HG03108 (cell line): ENCODE measurements at regions not wholly inside any gene's neighbourhood (a gene's known extent, or its start where the extent isn't known, plus 50 kb on each side); places are given as distances from the start of the nearest gene placed in this dataset.

Experiments
- ATAC-seq: cut with Tn5 transposase; IDR thresholded peaks from one replicate; pipeline ENCODE4 v1.9.1; 2021; ENCODE audit warnings: moderate library complexity; ENCODE audit not compliant: unreplicated experiment

GRCh38 chr5:143476601-143477211, 73.2 kb upstream of the NR3C1 start:
- ATAC-seq: no peak

DNA sequence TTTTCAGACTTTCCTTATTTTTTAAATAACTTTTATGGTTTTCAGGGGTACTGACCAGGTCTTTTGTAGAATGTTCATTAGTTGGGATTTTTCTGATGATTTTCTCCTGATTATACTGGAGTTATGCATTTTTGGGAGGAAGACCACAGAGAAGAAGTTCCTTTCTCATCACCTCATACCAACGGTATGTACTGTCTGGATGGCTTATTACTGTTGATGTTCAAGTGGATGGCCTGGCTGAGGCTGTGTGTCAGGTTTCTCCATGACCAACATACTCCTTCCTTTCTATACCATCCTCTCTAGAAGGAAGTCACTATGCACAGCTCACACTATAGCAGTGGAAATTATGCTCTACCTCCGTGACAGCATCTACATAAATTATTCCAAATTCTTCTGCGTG, 71.1 kb upstream of the NR3C1 start:
- no peak for ATAC-seq

DNA sequence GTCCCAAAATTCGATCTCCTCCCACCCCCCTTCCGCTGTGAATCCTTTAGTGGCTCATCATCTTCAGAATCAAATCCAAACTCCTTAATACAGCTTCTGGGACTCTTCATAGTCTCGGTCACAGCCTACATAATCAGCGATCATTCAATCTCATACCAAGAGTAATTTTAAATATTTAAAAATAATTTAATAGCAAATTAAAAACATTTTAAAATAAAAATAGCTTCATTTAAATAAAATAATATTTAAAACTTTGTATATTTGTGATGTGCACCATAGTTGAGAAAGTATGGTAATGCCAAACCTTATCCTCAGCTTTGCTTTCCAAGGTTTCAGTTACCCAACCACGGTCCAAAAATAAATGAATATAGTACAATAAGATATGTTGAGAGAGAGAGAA, 70.0 kb upstream of the NR3C1 start:
- no peak for ATAC-seq

DNA sequence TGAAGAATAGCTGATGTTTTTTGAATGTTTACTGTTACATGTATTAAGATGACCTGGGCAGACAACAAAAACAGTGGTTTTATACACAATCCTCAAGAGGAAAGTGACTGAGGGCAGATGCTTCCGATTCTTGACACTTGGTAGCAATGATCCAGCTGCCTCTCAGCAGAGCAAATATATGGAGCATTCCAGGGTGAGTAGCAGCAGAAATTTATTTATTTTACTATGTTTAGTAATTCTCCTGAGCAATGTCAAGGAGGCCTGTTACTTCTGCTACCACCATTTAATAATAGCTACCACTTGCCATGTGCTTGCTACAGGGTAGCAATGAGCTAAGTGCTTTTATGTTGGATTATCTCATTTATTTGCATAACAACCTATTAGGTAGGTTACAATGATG, 69.1 kb upstream of the NR3C1 start:
- no peak for ATAC-seq

DNA sequence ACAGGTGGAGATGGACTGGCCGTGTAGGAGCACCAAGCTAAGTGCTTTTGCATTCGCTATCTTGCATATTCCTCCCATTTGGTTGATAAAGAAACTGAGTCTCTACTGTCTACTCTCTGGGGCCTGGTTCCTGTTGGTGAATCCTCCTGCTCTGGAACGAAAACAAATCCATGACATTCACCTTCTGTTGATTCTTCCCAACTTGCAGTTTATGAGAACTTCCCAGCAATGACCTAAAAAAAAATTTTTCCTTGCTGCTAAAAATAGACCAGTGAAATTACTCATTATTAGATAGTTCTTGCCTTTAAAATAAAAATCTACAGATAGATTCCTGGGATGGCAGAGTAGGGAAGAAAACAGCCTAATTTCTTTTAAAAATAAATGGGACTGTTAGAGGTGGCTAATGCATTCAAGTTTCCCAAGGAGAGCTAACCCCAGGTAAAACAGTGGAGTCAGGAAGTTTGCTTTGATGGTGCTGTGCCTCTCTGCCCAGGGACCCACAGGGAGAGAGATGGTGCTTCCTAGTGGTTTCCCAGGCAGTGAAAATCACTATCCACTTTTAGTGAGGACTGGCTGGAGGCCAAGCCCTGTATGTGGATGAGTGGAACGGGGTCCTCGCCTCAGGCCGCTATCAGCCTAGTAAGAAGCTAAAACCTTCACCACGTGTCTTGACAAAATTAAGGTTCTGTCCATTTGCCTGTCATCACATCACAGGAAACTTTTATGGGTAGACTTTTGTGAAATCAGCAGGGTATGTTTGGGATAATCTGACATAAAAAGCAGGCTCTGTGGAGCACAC, 68.4 kb upstream of the NR3C1 start:
- ATAC-seq: no peak

DNA sequence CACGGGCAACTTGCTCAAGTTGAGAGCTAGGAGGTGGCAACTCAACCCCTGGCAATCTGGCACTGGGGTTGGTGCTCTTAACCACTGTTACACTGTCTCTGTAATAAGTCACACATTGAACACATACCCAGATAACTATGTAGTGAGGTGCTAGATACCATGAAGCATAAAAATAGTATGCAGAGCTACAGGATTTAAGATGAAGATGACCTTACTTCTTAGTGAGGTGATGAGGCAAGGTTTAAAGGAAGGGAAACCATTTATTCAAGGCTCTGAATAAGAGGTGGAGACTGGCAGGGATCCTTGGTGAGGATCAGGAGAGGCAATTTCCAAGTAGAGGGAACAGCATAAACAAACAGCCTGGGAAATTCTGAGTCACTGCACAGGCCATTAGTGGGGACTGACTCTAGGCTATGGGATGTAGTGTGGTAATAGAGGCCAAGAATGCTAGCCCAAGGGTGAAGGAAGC, 67.6 kb upstream of the NR3C1 start:
- no peak for ATAC-seq

- no peak for ATAC-seq
Measured at GRCh38 chr5:143470120-143470519, 66.6 kb upstream of the NR3C1 start.

GRCh38 chr5:143469125-143469524, 65.6 kb upstream of the NR3C1 start:
- ATAC-seq: no peak

DNA sequence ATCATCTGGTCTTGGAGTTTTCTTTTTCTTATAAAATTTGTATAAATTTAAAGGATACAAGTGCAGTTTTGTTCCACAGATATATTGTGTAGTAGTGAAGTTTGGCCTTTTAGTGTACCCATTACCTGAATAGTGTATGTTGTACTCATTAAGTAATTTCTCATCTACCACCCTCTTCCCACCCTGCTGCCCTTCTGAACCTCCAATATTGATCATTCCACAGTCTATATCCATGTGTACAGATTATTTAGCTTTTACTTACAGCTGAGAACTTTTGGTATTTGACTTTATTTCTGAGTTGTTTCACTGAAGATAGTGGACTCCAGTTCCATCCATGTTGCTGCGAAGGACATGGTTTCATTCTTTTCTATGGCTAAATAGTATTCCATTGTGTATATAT, 63.1 kb upstream of the NR3C1 start:
- ATAC-seq: no peak

- ATAC-seq: no peak
Measured at GRCh38 chr5:143464723-143465490, 61.4 kb upstream of the NR3C1 start.

GRCh38 chr5:143462431-143462830, 58.9 kb upstream of the NR3C1 start:
- no peak for ATAC-seq

GRCh38 chr5:143459433-143459832, 55.9 kb upstream of the NR3C1 start:
- no peak for ATAC-seq

DNA sequence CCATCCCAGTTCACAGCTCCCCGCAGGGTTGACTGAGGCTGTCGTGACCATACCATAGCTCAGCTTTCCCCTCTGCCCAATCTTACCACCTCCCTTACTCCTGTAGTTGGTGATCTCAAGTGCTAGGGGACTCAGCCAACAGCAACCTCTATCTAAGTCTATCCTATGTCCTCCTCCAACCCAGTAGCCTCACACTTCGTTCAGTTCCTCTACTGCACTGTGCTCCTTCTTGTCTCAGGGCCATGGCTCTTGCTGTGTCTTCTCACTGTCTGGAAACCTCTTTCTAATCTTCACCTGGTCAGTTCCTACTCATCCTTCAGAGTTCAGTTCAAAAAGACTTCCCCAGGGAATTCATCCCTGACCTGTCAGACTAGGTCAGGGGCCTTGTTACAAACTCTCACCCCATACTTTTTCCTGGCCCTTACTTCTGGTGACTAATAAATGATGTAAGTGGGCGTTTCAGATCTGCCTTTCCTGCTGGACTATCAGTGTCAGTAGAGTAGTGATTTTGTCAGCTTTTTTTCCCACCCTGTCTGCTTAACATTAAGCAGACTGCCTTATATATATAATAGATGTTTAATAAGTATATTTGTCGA, 53.6 kb upstream of the NR3C1 start:
- ATAC-seq: no peak

DNA sequence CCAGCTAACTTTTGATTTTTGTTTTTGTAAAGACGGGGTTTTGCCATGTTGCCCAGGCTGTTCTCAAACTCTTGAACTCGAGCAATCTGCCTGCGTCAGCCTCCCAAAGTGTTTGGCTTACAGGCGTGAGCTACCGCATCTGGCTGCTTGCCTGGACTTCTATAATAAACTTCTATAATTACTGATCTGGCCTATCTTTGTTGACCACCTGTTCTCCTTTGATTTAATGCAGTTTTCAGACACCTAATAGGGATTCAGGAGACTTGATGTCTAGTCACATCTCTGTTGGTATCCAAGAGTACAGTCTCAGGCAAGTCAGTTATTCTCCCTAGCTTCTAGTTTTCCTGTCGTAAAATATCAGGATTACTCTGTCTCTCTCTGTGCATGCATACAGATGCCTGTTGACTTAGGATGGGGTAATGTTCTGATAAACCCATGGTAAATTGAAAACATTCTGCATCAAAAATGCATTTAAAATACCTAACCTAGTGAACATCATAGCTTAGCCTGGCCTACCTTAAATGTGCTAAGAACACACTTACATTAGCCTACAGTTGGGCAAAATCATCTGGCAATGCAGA, 51.5 kb upstream of the NR3C1 start:
- no peak for ATAC-seq

- no peak for ATAC-seq
Measured at GRCh38 chr5:143453720-143454119, 50.2 kb upstream of the NR3C1 start.
